Keratinocyte (primary cell): ENCODE measurements at regions not wholly inside any gene's neighbourhood (a gene's known extent, or its start where the extent isn't known, plus 50 kb on each side); places are given as distances from the start of the nearest gene placed in this dataset.

ENCODE experiments used
- CTCF ChIP-seq, 3 experiments: IDR thresholded peaks in 1 of 3; conservative IDR thresholded peaks in 1 of 3; optimal IDR thresholded peaks in 1 of 3; 2 replicates in 2 of 3; 3 replicates in 1 of 3; pipeline versions ENCODE3 to v1.5.1; 2011; ENCODE audit warnings: low read length in 3 of 3, mild to moderate bottlenecking in 3 of 3, moderate library complexity in 2 of 3, control low read depth in 1 of 3, inconsistent platforms in 1 of 3; ENCODE audit not compliant: insufficient read depth in 2 of 3; ENCODE audit errors: extremely low read depth in 1 of 3
- EZH2 ChIP-seq: IDR thresholded peaks from one replicate; pipeline ENCODE4 v1.6.1; 2012; ENCODE audit warnings: inconsistent platforms, mild to moderate bottlenecking, low read length, moderate library complexity

- TF ChIP-seq CTCF (optimal IDR thresholded peaks at IDR 0.05 in 1 of 3, IDR thresholded peaks at IDR 0.05 in 1 of 3, conservative IDR thresholded peaks at IDR 0.05 in 1 of 3; ENCODE audit: extremely low read depth in 1 of 3, insufficient read depth in 2 of 3, low read length in 3 of 3) = no peak
- no peak for TF ChIP-seq EZH2
These were observed 50.0 kb upstream of the PCSK6 start for GRCh38 chr15:101539492-101539891.
